Fibroblast of upper back skin (primary cell): ENCODE measurements at regions not wholly inside any gene's neighbourhood (a gene's known extent, or its start where the extent isn't known, plus 50 kb on each side); places are given as distances from the start of the nearest gene placed in this dataset.

Experiments used
- DNase-seq: peaks from one replicate; pipeline ENCODE4 v3.0.0-alpha.2; 2013

DNA sequence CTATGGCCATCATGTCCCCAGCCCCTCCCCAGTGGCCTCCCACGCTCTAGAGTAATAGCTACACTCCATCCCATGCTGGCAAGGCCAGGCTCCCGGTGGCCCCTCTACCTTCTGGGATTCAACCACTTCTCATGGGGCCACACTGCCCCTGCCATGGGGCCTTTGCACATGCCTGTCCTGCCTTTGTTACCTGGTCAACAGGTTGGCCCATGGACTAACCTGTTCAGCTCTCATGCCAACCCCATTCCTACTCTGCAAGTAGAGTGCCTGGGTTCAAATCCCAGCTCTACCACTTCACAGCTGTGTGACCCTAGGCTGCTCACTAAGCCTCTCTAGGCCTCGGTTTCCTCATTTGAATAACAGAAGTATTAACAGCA lies 98.5 kb downstream of the RFLNA start:
- DNase-seq, result no peak

DNA sequence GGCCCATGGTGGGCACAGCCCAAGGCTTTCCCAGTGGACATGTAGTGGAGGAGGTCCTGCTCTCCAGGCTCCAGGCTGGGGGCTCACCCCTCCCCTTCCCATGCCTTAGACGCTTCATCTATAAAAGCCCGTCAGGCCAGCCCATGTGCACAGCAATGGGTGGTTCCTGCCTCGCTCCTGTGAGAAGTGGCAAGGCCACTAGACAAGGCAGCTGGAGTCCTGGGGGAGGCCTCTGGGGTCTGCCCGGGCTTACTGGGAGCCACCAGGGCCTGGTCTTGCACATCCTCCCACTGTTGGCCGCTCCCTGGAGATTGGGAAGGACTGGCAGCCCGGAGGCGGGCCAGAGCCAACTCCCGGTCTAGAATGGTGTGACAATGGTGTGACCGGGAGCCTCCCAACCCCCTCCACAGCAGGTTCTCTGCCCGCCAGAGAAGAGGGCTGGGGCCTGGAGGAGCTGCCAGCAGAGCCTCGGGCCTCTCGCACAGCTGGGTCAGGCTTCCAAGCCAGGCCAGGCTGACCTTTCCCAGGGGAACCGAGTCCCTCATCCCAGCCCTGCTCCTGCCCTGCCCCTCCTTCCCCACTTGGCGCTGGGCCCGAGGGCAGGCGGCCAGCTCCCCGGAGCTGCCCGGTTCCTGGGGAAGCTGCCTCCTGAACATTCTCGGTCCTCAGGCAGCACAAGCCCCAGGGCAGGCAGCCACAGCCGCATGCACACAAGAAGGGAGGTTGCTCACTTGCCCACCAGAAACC lies 97.9 kb downstream of the RFLNA start:
- DNase-seq, result peak; percentile 69

DNA sequence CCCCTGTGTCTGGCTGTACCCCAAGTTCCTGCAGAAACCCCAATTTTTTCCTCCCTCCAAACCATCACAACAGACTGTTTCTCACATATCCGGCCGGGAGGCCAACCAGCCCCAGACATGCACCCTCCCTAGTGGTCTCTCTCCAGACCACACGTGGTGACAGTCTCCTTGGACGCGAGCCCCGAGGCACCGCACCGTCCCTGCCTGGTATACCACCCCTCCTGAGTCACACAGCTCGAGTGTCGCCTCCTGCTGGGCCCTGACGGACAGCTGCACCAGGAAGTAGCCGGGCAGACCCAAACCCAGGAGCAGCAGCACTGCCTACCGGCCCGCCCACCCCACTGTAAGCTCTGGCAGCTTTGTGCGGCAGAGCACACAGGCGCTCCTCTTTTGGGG lies 97.4 kb downstream of the RFLNA start:
- peak; percentile 75 for DNase-seq

DNA sequence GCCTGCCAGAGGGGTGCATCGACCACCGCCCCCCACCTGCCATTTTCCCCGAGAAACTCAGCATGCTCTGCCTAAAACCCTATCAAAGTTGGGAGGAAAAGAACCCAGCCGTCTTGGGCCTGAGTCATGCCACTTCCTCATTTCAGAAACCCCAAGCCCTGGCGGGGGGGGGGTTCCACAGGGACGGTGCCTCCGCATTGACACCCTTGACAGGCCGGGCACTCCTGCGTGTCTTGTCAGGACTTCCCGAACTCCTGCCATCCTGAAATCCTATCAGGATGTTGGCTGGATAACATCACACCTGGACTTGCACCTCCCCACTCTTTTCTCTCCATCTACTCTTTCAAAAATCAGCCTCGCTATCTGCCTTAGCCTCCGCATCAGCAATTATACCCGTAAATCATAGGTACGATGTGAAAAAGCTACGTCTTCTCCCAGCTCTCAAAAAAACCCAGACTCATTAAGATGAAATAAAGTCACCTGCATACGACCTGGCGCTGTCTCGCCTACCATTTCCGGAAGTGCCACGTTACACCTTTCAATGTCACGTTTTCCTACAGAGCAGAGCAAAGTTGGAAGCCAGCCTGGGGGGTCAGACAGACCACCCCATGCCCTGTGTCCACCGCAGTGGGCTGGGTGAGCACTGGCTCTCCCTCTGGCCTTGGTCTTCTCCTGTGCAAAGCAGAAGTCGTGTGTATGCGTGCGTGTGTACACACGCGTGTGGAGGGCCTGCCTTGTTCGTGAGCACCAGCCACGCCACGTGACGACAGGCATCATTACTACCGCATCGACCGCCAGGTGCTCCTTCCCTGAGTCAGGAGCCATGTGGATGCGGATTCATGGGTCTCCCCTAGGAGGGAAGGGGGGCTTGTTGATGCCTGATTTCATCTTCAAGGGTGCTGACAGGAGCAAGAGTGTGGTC lies 96.7 kb downstream of the RFLNA start:
- peak; percentile 53 for DNase-seq

DNA sequence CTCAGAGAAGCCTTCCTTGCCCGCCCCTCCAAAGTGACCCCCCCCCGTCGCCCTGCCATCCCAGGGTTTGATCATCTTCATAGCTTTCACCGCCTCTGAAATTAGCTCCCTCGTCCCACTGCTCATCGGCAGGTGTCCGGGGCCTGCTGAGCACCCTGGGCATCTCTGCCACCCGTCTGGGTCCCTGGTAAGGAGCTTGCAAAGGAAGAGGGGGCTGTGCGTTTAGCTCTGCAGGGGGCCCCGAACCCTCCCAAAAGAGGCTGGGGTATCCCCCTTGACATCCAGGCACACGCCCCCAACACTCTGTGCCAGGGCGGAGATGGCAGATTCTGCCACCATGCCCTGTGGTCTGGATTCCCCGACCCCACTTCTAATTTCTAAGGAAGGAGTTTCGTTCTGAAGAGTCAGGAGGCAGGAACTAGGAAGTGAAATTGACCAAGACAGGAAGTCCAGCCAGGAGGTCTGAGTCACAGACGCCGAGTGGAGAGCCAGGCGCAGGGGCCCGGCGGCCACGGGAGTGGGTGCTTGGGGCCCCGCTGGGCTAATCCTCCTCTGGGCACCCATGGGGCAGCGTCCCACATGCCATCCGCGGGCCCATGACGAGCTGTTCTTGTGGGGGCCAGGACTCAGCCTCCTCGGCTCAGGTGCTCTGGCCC lies 95.7 kb downstream of the RFLNA start:
- peak; percentile 71 for DNase-seq

DNA sequence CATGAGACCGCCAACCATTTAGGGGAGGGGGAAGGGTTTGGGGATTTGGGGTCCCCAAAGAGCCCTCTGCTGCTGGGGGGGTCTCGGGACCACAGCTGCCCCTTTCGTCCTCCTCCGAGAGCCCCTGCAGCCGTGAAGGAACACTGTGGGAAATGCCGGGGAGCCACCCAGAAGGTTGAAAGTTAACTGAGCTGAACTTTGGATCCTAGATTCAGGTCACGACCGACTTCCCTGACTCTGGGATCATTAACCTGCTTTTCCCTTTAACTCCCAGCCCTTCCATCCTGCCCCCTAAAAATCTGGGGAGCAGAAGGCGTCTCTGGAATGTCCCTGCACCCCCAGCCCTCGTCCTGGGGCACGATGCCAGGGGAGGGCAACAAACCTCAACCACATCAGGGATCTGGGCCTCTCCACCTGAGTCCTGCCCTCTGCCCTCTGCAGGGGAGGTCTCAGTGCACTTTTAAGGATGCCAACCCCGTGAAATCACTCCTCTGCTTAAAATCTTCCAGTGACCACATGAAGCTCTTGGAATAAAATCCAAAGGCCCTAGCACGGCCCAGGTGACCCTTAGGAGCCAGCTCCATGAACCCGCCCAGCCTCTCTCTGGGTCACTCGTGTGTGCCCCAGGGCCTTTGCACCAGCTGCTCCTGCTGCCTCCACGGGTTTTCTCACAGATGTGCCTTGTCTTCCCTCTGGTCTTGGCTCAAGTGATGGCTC lies 95.0 kb downstream of the RFLNA start:
- no peak for DNase-seq

DNA sequence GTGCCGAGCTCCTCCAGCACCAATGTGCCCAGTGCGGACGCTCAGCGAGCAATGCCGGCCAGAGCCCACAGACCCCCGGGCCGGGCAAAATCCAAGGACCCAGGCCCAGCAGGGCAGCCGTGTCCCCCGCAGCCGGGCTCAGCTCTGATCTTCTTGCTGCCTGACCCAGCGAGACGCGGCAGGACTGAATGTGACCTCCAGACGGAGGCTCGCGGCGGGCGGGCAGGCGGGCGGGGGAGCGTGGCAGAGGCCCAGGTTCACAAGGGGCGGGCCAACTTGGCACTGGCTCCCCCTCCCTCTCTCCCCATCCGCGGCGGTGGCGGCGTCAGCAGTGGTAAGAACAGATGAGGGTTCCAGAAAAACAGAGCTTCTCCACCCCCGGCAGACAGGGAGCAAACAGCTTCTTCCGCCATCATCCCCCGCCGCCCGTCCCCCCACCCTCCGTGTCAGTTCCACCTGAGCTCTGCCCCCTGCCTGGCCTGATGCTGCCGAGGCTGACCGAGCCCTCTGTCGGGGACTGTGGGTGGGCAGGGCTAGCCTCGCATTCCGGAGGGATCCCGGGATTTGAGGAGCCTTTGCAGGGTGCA lies 94.3 kb downstream of the RFLNA start:
- DNase-seq, result peak; percentile 80

DNA sequence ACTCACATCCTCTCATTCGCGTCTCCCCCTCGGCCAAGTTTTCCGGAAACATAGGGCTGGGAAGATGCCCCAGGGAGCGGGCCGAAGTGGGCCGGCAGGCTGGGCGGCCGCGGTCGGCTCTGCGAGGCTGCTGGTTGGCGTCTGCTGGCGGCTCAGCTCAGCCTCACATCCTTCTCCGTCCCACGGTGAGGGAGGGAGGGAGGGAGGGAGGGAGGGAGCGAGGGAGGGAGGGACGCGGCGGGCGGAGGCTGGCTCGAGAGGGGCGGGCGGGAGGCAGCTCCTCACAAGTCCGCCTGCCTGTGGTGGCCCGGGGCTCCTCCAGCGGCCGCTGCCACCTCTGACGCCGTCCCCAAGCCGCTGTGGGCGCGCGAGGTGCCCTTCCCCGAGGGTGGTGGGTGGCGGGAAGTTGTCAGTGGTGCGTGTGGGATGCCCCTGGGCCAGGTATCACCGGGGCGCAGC lies 93.8 kb downstream of the RFLNA start:
- DNase-seq, result peak; percentile 85

DNA sequence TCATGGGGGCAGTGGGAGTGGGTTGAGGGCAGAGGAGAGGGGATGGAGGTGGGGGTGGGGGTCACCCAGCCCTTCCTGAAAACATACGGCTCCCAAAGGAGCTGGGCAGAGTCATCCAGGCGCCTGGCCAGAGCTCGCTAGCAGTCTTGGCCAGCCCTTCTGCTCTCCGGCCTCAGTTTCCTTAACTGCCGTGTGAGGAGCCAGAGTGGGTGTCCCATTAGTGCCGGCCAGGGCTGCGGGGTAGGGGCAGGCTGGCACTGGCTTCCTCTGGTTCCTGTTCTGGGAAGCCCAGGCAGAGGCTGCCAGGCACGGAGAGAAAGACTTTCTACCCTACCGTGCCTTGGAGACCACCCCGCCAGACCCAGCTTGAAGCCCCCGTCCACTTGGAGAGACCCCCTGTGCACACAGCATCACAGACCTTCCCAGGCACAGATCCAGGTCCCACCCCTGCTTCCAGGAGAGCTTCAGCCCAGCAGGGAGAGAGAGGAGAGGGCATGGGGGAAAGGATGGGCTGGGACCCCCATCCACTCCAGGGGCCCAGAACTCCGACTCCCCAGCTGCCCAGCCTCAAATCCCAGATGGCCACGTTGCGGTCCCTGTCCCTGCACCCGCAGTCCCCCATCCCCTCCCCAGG lies 93.3 kb downstream of the RFLNA start:
- DNase-seq, result no peak

DNA sequence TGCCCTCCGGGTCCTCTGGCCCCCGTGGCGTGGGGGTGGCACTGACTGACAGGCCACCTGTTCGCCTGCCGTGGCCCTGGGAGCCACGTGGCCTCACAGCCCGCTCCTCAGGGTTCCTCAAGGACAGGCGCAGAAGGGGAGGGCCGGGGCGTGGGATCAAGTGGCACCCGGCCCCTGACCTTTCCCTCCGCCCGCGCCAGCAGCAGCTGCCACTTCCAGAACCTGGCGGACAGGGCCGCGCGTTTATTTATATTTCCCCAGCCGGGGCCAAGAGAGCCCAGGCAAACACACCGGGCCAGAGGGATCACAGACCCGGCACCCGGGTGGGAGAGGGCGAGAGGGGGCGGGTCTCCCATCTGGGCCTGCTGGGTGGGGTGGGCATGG lies 92.6 kb downstream of the RFLNA start:
- DNase-seq, result no peak

DNA sequence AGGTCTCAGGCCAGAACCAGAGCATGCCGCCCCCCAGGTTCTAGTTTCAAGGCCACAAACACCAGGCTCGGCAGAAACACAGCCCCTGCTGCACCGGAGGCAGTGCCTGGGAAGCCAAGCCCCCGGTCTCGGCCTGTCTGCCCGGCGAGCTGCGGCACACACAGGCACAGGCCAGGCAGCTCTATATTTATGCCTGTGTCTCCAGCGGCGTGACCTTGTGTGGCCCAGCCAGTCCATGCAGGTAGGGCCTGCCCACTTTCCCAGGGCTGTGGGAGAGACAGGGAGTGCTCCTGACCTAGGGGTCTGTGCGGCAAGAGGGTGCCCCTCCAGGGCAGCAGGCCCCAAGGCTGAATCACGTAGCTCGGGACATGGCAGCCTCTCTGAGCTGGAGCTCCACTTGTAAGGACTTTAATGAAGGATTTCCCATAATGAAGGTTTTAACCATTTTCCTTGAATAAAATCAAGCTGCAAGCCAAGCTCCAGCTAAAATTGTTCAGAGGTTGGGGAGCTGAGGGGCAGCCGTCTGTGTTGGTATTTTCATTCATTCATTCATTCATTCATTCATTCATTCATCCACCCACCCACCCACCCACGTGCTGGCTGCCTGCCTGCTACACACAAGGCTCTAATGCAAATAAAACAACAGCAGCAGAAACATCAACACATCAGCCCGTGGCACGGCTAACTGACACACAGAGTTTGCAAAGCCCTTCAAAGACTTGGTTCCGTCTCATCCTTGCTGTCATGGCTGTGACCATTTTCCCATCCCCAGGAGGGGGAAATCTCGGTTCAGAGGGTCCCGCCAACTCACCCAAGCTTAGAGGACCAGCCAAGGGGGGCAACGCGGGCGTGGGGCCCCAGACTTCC lies 92.0 kb downstream of the RFLNA start:
- no peak for DNase-seq

DNA sequence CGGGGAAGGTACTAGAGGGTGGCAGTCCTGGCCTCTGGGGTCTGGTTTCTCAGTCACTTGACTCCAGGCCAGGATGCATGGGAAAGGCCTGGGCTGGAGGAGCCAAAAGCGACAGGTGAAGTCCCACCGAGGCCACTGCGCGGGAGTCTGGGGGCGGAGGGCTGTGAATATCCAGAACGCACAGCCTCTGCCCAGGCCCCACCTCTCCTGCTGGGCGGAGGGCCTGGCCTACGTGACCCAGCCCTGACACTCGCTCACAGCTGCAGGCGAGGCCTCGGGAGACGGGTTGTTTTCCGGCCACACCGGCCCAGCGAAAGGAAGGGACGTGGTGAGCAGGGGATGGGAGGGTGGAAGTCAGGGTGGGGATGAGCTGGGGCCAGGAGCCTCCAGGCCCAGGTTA lies 91.2 kb downstream of the RFLNA start:
- peak; percentile 32 for DNase-seq

DNA sequence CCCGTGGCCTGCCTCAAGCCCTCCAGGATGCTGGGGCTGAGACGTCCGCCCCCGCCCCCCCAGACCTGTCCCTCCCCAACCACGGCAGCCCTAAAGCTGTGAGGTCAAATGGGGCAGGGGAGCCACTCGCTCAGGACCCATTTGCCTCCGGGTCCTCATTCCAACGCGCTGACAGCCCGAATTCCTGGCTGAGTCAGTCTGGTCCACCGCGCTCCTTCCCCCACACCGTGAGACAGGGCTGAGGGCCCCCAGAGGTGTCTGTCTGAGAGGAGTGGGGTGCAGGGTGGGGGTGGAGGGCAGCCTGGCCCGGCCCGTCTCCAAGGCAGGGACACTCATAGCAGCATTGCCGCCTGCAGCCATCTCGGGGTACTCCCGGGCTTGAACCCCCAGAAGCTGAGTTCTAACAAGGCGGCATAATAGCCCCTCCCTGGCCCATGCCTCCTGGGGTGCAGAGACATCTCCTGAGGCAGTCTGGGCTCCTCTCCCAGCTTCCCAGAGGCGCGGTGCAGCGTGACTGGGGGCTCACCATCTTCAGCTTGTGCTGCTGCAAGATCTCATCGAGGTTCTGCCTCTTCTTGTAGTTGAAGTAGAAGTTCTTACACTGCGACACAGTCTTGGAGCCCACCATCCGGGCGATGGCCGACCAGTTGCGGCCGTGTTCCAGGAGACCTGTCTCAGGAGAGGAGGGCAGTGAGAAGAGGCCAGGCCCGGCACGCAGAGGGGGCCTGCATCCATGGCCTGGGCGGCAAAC lies 90.5 kb downstream of the RFLNA start:
- DNase-seq, result peak; percentile 93

DNA sequence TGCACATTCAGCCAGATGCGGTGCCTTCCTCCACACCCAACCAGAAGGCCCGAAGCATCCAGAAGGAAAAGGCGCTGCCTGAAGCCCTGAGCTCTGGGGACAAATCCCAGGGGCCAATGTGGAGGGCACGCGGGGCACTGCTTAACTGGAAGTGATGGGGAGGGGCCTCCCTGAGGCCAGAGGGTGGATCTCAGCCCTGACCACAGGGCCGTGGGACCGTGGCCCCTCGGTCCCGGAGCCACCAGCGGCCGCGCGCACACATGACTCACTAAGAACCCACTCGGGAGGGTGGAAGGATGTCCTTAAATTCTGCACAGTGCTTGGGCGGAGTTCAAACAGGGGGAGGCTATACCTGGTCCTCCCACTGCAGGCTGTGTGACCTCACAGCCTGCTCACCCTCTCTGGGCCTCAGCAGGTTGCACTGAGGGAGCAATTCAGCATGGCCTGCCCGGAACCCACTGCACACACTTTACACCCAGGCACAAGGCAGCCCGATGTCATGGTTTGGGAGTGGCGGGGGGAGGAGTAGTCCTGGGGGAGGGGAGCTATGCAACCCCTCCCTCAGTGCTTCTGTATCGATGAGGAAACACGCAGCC lies 89.5 kb downstream of the RFLNA start:
- DNase-seq, result no peak

DNA sequence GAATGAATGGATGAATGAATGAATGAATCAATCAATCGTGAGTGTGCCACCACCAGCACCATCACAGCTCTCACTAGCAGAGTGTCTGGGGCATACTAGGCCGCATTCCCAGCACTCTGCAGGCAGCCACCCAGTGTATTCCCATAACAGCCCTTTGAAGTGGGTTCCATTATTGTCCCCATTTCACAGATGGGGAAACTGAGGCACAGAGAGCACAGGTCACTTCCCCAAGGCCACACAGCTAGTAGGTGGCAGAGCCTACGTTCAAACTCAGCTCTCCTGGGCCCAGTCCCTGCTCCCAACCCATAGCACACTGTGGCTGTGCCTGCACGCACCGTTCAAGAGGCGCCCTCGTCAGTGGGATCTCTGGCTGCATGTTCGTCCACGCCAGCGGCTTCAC lies 88.1 kb downstream of the RFLNA start:
- no peak for DNase-seq

DNA sequence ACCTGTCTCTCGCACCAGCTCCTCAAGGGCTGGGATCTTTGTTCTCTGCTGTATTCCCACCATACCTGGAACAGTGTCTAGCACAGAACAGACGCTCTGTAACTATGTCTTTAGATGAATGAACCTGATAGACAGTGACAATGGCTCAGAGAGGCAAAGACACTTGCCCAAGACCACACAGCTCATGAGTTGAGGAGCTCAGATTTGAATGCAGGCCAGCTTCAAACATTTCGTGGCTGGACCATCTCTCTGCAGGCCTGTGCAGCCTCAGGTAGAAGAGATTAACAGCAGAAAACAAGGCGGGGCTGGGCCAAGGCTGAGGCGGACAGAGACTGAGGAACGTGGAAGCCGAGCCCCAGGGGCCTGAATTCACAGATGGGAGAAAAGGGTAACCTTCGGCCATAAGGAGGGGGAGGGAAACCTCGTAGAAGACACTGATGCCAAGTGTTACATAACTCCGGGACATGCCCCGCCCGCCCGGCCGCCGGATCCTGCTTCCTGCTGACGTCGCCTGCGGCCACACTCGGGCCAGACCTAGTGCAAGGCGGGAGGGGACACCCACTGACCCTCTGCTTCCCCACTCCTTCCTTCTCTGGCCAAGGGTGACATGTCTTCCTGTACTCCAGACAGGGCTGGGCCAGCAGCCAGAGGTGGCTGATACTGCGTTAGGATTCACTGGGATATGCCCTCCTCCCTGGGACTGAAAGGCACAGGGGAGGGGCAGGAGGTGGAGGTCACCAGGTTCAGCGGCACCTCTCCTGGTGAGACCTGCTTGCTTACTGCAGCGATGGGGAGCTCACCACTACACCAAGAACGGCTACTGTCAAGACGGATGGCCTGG lies 86.8 kb downstream of the RFLNA start:
- peak; percentile 51 for DNase-seq

DNA sequence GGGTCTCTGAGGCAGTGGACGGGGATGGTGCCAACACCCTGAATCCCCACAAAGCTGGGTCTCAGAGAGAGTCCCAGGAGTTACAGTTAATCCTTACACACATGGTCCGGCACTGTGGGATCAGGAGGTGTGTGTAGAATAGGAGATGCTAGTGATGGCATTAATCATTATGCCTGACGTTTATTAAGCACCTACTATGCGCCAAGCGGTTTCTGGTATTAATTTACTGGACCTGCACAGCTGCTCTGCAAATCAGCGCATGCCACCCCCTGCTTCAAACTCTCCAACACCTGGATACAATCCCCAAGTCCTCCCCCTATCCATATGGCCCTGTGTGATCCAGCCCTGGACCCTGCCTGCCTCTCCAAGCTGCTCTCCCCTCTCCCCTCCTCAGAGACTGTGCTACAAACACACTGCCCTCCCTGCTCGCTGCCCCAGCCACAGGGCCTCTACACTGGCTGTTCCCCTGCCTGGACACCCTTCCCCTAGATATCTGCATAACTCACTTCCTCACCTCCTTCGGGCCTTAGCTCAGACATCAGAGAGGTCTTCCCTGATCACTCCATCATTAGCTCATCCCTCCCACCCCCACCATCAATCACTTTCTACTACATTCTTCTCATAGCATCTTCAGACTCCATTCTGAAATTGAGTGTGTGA lies 86.0 kb downstream of the RFLNA start:
- peak; percentile 51 for DNase-seq
